OCI-LY1 (cell line): ENCODE measurements at regions not wholly inside any gene's neighbourhood (a gene's known extent, or its start where the extent isn't known, plus 50 kb on each side); places are given as distances from the start of the nearest gene placed in this dataset.

Source experiments
- H2AFZ ChIP-seq: fragments of 200-600 bp; sonication (generic), shearing (Covaris generic); 2 replicates; pipeline ENCODE4 v1.6.0; 2014; ENCODE audit warnings: antibody characterized with exemption, mild to moderate bottlenecking, low read length
- H3F3A ChIP-seq: fragments of 200-600 bp; sonication (generic), shearing (Covaris generic); 2 replicates; pipeline ENCODE4 v1.6.0; 2014; ENCODE audit warnings: mild to moderate bottlenecking, antibody characterized with exemption, low read length, moderate library complexity; ENCODE audit not compliant: insufficient read depth
- H3K27ac ChIP-seq: fragments of 200-600 bp; sonication (generic); 2 replicates; pipeline ENCODE4 v1.5.1; 2014; ENCODE audit warnings: low read length, mixed run types, mild to moderate bottlenecking, low read depth; ENCODE audit not compliant: poor library complexity, severe bottlenecking
- H3K27me3 ChIP-seq: fragments of 200-600 bp; sonication (generic); 2 replicates; pipeline ENCODE4 v1.6.0; 2014; ENCODE audit warnings: antibody characterized with exemption, mild to moderate bottlenecking, low read length, moderate library complexity; ENCODE audit not compliant: insufficient read depth
- H3K36me3 ChIP-seq: fragments of 200-600 bp; sonication (generic); 2 replicates; pipeline ENCODE4 v1.6.1; 2014; ENCODE audit warnings: mild to moderate bottlenecking, antibody characterized with exemption, low read length, moderate library complexity, mixed read lengths; ENCODE audit not compliant: insufficient read depth
- H3K4me1 ChIP-seq: fragments of 200-600 bp; sonication (generic); 2 replicates; pipeline ENCODE4 v1.5.1; 2014; ENCODE audit warnings: mild to moderate bottlenecking, low read length, moderate library complexity; ENCODE audit not compliant: insufficient read depth, severe bottlenecking
- H3K4me2 ChIP-seq: fragments of 200-600 bp; sonication (generic), shearing (Covaris generic); 2 replicates; pipeline ENCODE4 v1.6.1; 2014; ENCODE audit warnings: low read length
- H3K4me3 ChIP-seq: fragments of 200-600 bp; sonication (generic); 2 replicates; pipeline ENCODE4 v1.5.1; 2014; ENCODE audit warnings: low read length, low read depth, mild to moderate bottlenecking, mixed read lengths; ENCODE audit not compliant: poor library complexity, severe bottlenecking
- H3K79me2 ChIP-seq: fragments of 200-600 bp; shearing (Covaris generic); 2 replicates; pipeline ENCODE4 v1.6.1; 2016; ENCODE audit warnings: mixed run types, low read length, mixed read lengths; ENCODE audit not compliant: insufficient read depth
- H3K9ac ChIP-seq: fragments of 200-600 bp; sonication (generic), shearing (Covaris generic); 2 replicates; pipeline ENCODE4 v1.6.1; 2014; ENCODE audit warnings: mild to moderate bottlenecking, low read length, mixed read lengths
- H3K9me2 ChIP-seq: fragments of 200-600 bp; sonication (generic), shearing (Covaris generic); 2 replicates; pipeline ENCODE4 v1.6.1; 2014; ENCODE audit warnings: low read depth, mild to moderate bottlenecking, low read length, mixed read lengths
- H3K9me3 ChIP-seq: fragments of 200-600 bp; shearing (Covaris generic); 2 replicates; pipeline ENCODE4 v1.6.1; 2014; ENCODE audit warnings: low read length, mixed read lengths
- H4K20me1 ChIP-seq: fragments of 200-600 bp; sonication (generic), shearing (Covaris generic); 2 replicates; pipeline ENCODE4 v1.6.0; 2016; ENCODE audit warnings: mild to moderate bottlenecking, low read length; ENCODE audit not compliant: insufficient read depth
- EZH2 ChIP-seq: fragments of 200-600 bp; sonication (generic), shearing (Covaris generic); IDR thresholded peaks from 2 replicates; pipeline ENCODE4 v1.8.0; 2017; ENCODE audit warnings: borderline replicate concordance, mixed run types, mild to moderate bottlenecking, antibody characterized with exemption, low read length, moderate library complexity, mixed read lengths
- TF ChIP-seq, protein P1 (sequence below): fragments of 200-600 bp; sonication (generic), shearing (Covaris generic); IDR thresholded peaks from 2 replicates; pipeline ENCODE4 v1.5.1; 2017; ENCODE audit warnings: mild to moderate bottlenecking, antibody characterized with exemption, low read length, moderate library complexity, mixed read lengths

DNA sequence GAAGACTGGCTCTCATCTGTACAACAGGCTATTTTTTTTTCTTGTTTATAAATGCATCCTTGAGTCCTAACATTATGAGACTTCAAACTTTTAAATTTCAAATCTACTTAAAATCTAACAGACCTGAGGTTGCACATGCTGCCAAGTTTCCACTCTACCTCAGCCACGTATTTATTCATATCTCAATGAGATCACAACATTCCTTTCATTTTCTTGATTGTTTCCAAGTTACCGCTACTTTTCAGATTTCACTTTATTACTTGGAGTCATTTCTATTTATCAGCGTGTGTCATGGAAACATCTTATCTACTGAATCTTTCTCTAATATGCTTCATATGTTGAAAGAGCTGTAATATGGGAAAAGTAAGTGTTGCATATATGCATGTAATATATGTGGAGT, 1257.5 kb upstream of the ATXN8OS start:
- Histone ChIP-seq H3K9me3 (no peaks in the 10 kb centered on the region), H3K27ac (no peak overlapping the region), H3K36me3 (no peaks in the 10 kb centered on the region), H3K27me3 (no peaks in the 10 kb centered on the region), H3K4me3 (no peak overlapping the region), H3K4me1 (no peaks in the 10 kb centered on the region), H4K20me1 (no peaks in the 10 kb centered on the region), H3K9ac (no peak overlapping the region), H3F3A (no peaks in the 10 kb centered on the region), H3K79me2 (no peaks in the 10 kb centered on the region), H2AFZ (no peak overlapping the region), H3K4me2 (no peak overlapping the region), H3K9me2 (no peaks in the 10 kb centered on the region)
- TF ChIP-seq EZH2 = no peak
- TF ChIP-seq, protein P1, sequence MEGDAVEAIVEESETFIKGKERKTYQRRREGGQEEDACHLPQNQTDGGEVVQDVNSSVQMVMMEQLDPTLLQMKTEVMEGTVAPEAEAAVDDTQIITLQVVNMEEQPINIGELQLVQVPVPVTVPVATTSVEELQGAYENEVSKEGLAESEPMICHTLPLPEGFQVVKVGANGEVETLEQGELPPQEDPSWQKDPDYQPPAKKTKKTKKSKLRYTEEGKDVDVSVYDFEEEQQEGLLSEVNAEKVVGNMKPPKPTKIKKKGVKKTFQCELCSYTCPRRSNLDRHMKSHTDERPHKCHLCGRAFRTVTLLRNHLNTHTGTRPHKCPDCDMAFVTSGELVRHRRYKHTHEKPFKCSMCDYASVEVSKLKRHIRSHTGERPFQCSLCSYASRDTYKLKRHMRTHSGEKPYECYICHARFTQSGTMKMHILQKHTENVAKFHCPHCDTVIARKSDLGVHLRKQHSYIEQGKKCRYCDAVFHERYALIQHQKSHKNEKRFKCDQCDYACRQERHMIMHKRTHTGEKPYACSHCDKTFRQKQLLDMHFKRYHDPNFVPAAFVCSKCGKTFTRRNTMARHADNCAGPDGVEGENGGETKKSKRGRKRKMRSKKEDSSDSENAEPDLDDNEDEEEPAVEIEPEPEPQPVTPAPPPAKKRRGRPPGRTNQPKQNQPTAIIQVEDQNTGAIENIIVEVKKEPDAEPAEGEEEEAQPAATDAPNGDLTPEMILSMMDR = no peak

DNA sequence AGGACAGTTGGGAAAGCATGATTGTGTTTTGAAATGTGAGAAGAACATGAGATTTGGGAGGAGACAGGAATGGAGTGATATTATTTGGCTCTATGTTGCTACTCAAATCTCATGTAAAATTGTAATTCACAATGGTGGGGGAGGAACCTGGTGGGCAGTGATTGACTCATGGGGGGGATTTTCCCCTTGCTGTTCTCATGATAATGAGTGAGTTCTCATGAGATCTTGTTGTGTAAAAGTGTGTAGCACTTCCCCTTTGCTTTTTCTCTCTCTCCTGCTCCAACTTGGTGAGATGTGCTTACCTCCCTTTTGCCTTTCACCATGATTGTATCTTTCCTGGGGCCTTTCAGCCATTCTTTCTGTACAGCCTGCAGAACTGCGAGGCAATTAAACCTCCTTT, 1261.0 kb upstream of the ATXN8OS start:
- TF ChIP-seq, protein P1 = no peak
- Histone ChIP-seq H3K36me3 (no peaks in the 10 kb centered on the region), H3K9me2 (no peaks in the 10 kb centered on the region; the same call in 1 of the 2 replicates), H3K79me2 (no peaks in the 10 kb centered on the region), H3K27ac (no peak overlapping the region), H3K27me3 (no peaks in the 10 kb centered on the region), H2AFZ (no peak overlapping the region), H3F3A (no peaks in the 10 kb centered on the region), H3K4me3 (no peak overlapping the region), H3K4me2 (no peak overlapping the region), H3K9me3 (no peaks in the 10 kb centered on the region), H3K4me1 (no peaks in the 10 kb centered on the region), H4K20me1 (no peaks in the 10 kb centered on the region), H3K9ac (no peak overlapping the region)

DNA sequence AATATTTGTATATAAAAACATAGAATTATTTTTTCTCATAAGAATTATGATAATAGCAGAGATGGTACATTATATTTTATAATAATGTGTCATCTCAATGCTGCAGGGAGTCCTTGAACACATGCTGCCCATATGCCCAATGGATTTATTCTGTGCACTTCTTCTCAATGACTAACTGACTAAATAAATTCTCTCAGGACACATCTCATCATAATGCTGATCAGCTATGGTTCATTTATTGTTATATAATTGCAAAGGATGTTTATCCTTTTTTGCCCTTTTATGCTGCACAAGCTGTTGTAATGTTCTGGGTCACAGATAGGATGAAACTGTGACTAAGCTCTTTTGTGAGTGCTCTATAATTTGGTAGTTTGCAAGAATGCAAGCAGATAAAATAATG, 1273.3 kb upstream of the ATXN8OS start:
- H3F3A ChIP-seq = no peaks in the 10 kb centered on the region
- H2AFZ ChIP-seq = no peak overlapping the region
- no peaks in the 10 kb centered on the region; the same call in 1 of the 2 replicates for H3K79me2 ChIP-seq
- H3K27ac ChIP-seq = no peak overlapping the region
- no peak overlapping the region for H3K4me3 ChIP-seq
- H3K4me2 ChIP-seq = no peak overlapping the region
- H3K9ac ChIP-seq = no peak overlapping the region
- no peaks in the 10 kb centered on the region for H3K27me3 ChIP-seq
- H3K4me1 ChIP-seq = no peaks in the 10 kb centered on the region
- TF ChIP-seq, protein P1 = no peak
- no peak for TF ChIP-seq EZH2
- H3K36me3 ChIP-seq = no peaks in the 10 kb centered on the region
- no peaks in the 10 kb centered on the region for H4K20me1 ChIP-seq
- H3K9me3 ChIP-seq = no peaks in the 10 kb centered on the region
- H3K9me2 ChIP-seq = no peaks in the 10 kb centered on the region
